ENCODE measurements at regions not wholly inside any gene's neighbourhood (a gene's known extent, or its start where the extent isn't known, plus 50 kb on each side); places are given as distances from the start of the nearest gene placed in this dataset.

- DNase-seq (ENCODE audit: low read depth): no peak
- no peak for TF ChIP-seq CTCF (conservative IDR thresholded peaks at IDR 0.05; ENCODE audit: control insufficient read depth, insufficient read depth, low read depth, low read length)
- H3K4me3 ChIP-seq (ENCODE audit: control insufficient read depth, low read depth, low read length): no peak overlapping the region
Observed at GRCh38 chr5:4833104-4833738, 306.9 kb upstream of the ADAMTS16 start.

- no peak for DNase-seq (ENCODE audit: low read depth)
- no peak for TF ChIP-seq CTCF (conservative IDR thresholded peaks at IDR 0.05; ENCODE audit: control insufficient read depth, insufficient read depth, low read depth, low read length)
Observed at GRCh38 chr5:4837489-4838058, 302.6 kb upstream of the ADAMTS16 start.

GRCh38 chr5:4845221-4845620, 294.9 kb upstream of the ADAMTS16 start:
- no peak for DNase-seq (ENCODE audit: low read depth)
- no peak overlapping the region for H3K4me3 ChIP-seq (ENCODE audit: control insufficient read depth, low read depth, low read length)
- no peak for TF ChIP-seq CTCF (conservative IDR thresholded peaks at IDR 0.05; ENCODE audit: control insufficient read depth, insufficient read depth, low read depth, low read length)

More at GRCh38 chr5:4837489-4838058, 302.6 kb upstream of the ADAMTS16 start:
- H3K4me3 ChIP-seq (ENCODE audit: control insufficient read depth, low read depth, low read length): no peak overlapping the region

GRCh38 chr5:4847766-4848165, 292.4 kb upstream of the ADAMTS16 start:
- TF ChIP-seq CTCF (conservative IDR thresholded peaks at IDR 0.05; ENCODE audit: control insufficient read depth, insufficient read depth, low read depth, low read length): no peak
- DNase-seq (ENCODE audit: low read depth): no peak
- H3K4me3 ChIP-seq (ENCODE audit: control insufficient read depth, low read depth, low read length): no peak overlapping the region

- no peak overlapping the region for H3K4me3 ChIP-seq (ENCODE audit: control insufficient read depth, low read depth, low read length)
- TF ChIP-seq CTCF (conservative IDR thresholded peaks at IDR 0.05; ENCODE audit: control insufficient read depth, insufficient read depth, low read depth, low read length): no peak
- DNase-seq (ENCODE audit: low read depth): no peak
Observed at GRCh38 chr5:4855036-4855435, 285.1 kb upstream of the ADAMTS16 start.

- TF ChIP-seq CTCF (conservative IDR thresholded peaks at IDR 0.05; ENCODE audit: control insufficient read depth, insufficient read depth, low read depth, low read length): no peak
- DNase-seq (ENCODE audit: low read depth): no peak
- H3K4me3 ChIP-seq (ENCODE audit: control insufficient read depth, low read depth, low read length): no peak overlapping the region
Observed at GRCh38 chr5:4855880-4856279, 284.2 kb upstream of the ADAMTS16 start.
